Breast epithelium (tissue), 4 donors: ENCODE measurements at regions not wholly inside any gene's neighbourhood (a gene's known extent, or its start where the extent isn't known, plus 50 kb on each side); places are given as distances from the start of the nearest gene placed in this dataset.

ENCODE experiments used
- DNase-seq, 2 donors: peaks; one replicate each; pipeline ENCODE4 v3.0.0-alpha.2; 2019; ENCODE audit warnings: low spot score in 2 of 2
- H3K27ac ChIP-seq, 2 donors: fragments of 200-600 bp; sonication (generic) in 1 of 2; one replicate each; pipeline ENCODE4 v1.5.1; 2016 to 2019; ENCODE audit warnings: mild to moderate bottlenecking in 1 of 2
- H3K27me3 ChIP-seq, 2 donors: fragments of 200-600 bp; sonication (generic) in 1 of 2; one replicate each; pipeline versions ENCODE4 v1.5.1 to v1.6.0; 2017 to 2019; ENCODE audit warnings: control low read depth in 1 of 2, mild to moderate bottlenecking in 1 of 2
- H3K36me3 ChIP-seq: fragments of 200-600 bp; one replicate; pipeline ENCODE4 v1.5.1; 2019
- H3K4me1 ChIP-seq, 2 donors: fragments of 200-600 bp; sonication (generic); one replicate each; pipeline ENCODE4 v1.5.1; 2016 to 2019; ENCODE audit warnings: control low read depth in 1 of 2
- H3K4me3 ChIP-seq, 3 donors: fragments of 200-600 bp; sonication (generic); 1 replicate in 2 of 3; 2 replicates in 1 of 3; pipeline ENCODE4 v1.5.1; 2016 to 2019; ENCODE audit warnings: mild to moderate bottlenecking in 3 of 3, moderate library complexity in 2 of 3
- H3K9me3 ChIP-seq, 2 donors: fragments of 200-600 bp; sonication (generic) in 1 of 2; one replicate each; pipeline ENCODE4 v1.5.1; 2016 to 2019; ENCODE audit warnings: control low read depth in 1 of 2
- CTCF ChIP-seq, 3 donors: fragments of 450-650 bp; IDR thresholded peaks; one replicate each; pipeline ENCODE4 v1.5.1; 2016 to 2017; ENCODE audit warnings: antibody characterized with exemption in 3 of 3, mild to moderate bottlenecking in 3 of 3, moderate library complexity in 3 of 3
- POLR2A ChIP-seq: fragments of 450-650 bp; IDR thresholded peaks from one replicate; pipeline ENCODE4 v1.6.1; 2016; ENCODE audit warnings: antibody characterized with exemption, mild to moderate bottlenecking, moderate library complexity
- POLR2AphosphoS5 ChIP-seq, 3 donors: sonication (generic); formaldehyde crosslinking; IDR thresholded peaks; one replicate each; pipeline ENCODE4 v1.6.1; 2017; ENCODE audit warnings: antibody characterized with exemption in 3 of 3
- intact Hi-C: fragments of 100-400 bp; cut with DNase I; formaldehyde crosslinking; loops from one replicate; pipeline ENCODE4 v1.15.1; 2023; ENCODE audit warnings: low total_unique reads

- H3K36me3 ChIP-seq, result no peaks in the 10 kb centered on the region
- no peaks in the 10 kb centered on the region for H3K4me1 ChIP-seq
- no peaks in the 10 kb centered on the region for H3K9me3 ChIP-seq
- intact Hi-C loops, result no loop called here
- no peak overlapping the region for H3K4me3 ChIP-seq
- no peak overlapping the region for H3K27ac ChIP-seq
- TF ChIP-seq CTCF (IDR thresholded peaks at IDR 0.05) (no peak), POLR2A (no peak)
- no peaks in the 10 kb centered on the region for H3K27me3 ChIP-seq
- DNase-seq, result no peak
Observed at GRCh38 chr5:33330992-33331391, 109.8 kb upstream of the TARS1 start.

- H3K27me3 ChIP-seq, result no peaks in the 10 kb centered on the region
- no peaks in the 10 kb centered on the region for H3K4me1 ChIP-seq
- TF ChIP-seq CTCF (IDR thresholded peaks at IDR 0.05), result no peak
- no peak for TF ChIP-seq POLR2AphosphoS5 (IDR thresholded peaks at IDR 0.05)
- no peak for TF ChIP-seq POLR2A
- DNase-seq, result no peak
- no peak overlapping the region for H3K4me3 ChIP-seq
- H3K27ac ChIP-seq, result no peak overlapping the region
- H3K9me3 ChIP-seq, result no peaks in the 10 kb centered on the region
- no peaks in the 10 kb centered on the region for H3K36me3 ChIP-seq
- intact Hi-C loops, result no loop called here
Observed at GRCh38 chr5:33332804-33333203, 108.0 kb upstream of the TARS1 start.

- Histone ChIP-seq H3K4me3 (no peak overlapping the region), H3K9me3 (no peaks in the 10 kb centered on the region), H3K27me3 (no peaks in the 10 kb centered on the region), H3K27ac (no peak overlapping the region), H3K36me3 (no peaks in the 10 kb centered on the region), H3K4me1 (no peaks in the 10 kb centered on the region)
- no peak for DNase-seq
- no peak for TF ChIP-seq POLR2AphosphoS5 (IDR thresholded peaks at IDR 0.05)
- intact Hi-C loops, result no loop called here
Observed at GRCh38 chr5:33334829-33335228, 105.9 kb upstream of the TARS1 start.

- Histone ChIP-seq H3K27me3 (no peaks in the 10 kb centered on the region), H3K4me3 (no peak overlapping the region), H3K4me1 (no peaks in the 10 kb centered on the region), H3K27ac (no peak overlapping the region), H3K9me3 (no peaks in the 10 kb centered on the region), H3K36me3 (no peaks in the 10 kb centered on the region)
- TF ChIP-seq CTCF (IDR thresholded peaks at IDR 0.05) (no peak), POLR2A (no peak), POLR2AphosphoS5 (IDR thresholded peaks at IDR 0.05) (no peak)
- intact Hi-C loops, result no loop called here
- DNase-seq, result no peak
Observed at GRCh38 chr5:33336891-33337636, 103.7 kb upstream of the TARS1 start.

GRCh38 chr5:33337637-33337992, 103.2 kb upstream of the TARS1 start:
- Histone ChIP-seq H3K36me3 (no peaks in the 10 kb centered on the region), H3K27ac (no peak overlapping the region), H3K4me1 (no peaks in the 10 kb centered on the region), H3K9me3 (no peaks in the 10 kb centered on the region), H3K4me3 (no peak overlapping the region), H3K27me3 (no peaks in the 10 kb centered on the region)
- TF ChIP-seq POLR2AphosphoS5 (IDR thresholded peaks at IDR 0.05) (no peak), POLR2A (no peak), CTCF (IDR thresholded peaks at IDR 0.05) (no peak)
- no peak for DNase-seq
- intact Hi-C loops, result no loop called here
